Heart right ventricle (tissue), 16 donors: ENCODE measurements at regions not wholly inside any gene's neighbourhood (a gene's known extent, or its start where the extent isn't known, plus 50 kb on each side); places are given as distances from the start of the nearest gene placed in this dataset.
"Not testable (repeated sequence)": the region's sequence is repeated elsewhere in the genome, so short reads cannot be mapped to it uniquely, and the experiment has no call there.

Source experiments
- ATAC-seq, 8 donors: fragments of 200-7000 bp; cut with Tn5 transposase; one replicate each; pipeline ENCODE4 v1.9.1; 2020; ENCODE audit warnings: mild to moderate bottlenecking in 8 of 8, moderate library complexity in 8 of 8, moderate number of reproducible peaks in 1 of 8
- DNase-seq, 2 donors: peaks; one replicate each; pipeline ENCODE4 v3.0.0-alpha.2; 2020
- H3K27ac ChIP-seq, 10 donors: fragments of 200-600 bp; sonication (generic) in 2 of 10; one replicate each; pipeline versions ENCODE4 v1.5.0 to v1.8.0; 2020 to 2022; ENCODE audit warnings: mild to moderate bottlenecking in 3 of 10
- H3K27me3 ChIP-seq, 7 donors: fragments of 200-600 bp; one replicate each; pipeline ENCODE4 v1.8.0; 2021 to 2022; ENCODE audit warnings: mild to moderate bottlenecking in 2 of 7
- H3K36me3 ChIP-seq, 9 donors: fragments of 200-600 bp; sonication (generic) in 1 of 9; one replicate each; pipeline versions ENCODE4 v1.5.0 to v1.8.0; 2020 to 2022; ENCODE audit warnings: mild to moderate bottlenecking in 2 of 9
- H3K4me1 ChIP-seq, 9 donors: fragments of 200-600 bp; sonication (generic) in 1 of 9; one replicate each; pipeline versions ENCODE4 v1.5.0 to v1.8.0; 2020 to 2022; ENCODE audit warnings: mild to moderate bottlenecking in 4 of 9
- H3K4me3 ChIP-seq, 10 donors: fragments of 200-600 bp; sonication (generic) in 2 of 10; one replicate each; pipeline versions ENCODE4 v1.5.0 to v1.8.0; 2020 to 2022; ENCODE audit warnings: mild to moderate bottlenecking in 7 of 10, moderate library complexity in 2 of 10
- H3K9me3 ChIP-seq, 11 donors: fragments of 200-600 bp in 10 of 11; sonication (generic) in 2 of 11; one replicate each; pipeline versions ENCODE4 v1.5.0 to v1.8.0; 2013 to 2022; ENCODE audit warnings: mild to moderate bottlenecking in 2 of 11, control low read depth in 1 of 11, moderate library complexity in 1 of 11
- WGBS, 2 donors: extraction: QIAGEN DNeasy Blood & Tissue Kit; methylation state at CpG; one replicate each; pipeline ENCODE4 v1.1.7; 2013; ENCODE audit warnings: inconsistent platforms in 1 of 2; 5-methylcytosine and 5-hydroxymethylcytosine counted together
- intact Hi-C, 10 donors: fragments of 100-400 bp; cut with DNase I; formaldehyde crosslinking; loops; one replicate each; pipeline versions ENCODE4 v1.11.1 to v1.14.2; 2022
- TF ChIP-seq, protein P1 (sequence below), 9 donors: fragments of 200-600 bp; sonication (generic) in 2 of 9; IDR thresholded peaks; one replicate each; pipeline versions ENCODE4 v1.5.0 to v1.8.0; 2021 to 2022; ENCODE audit warnings: antibody characterized with exemption in 9 of 9, mild to moderate bottlenecking in 5 of 9, moderate library complexity in 1 of 9
- donor health status: Arrhythmogenic right ventricular cardiomyopathy.
- donor health status: ischemic (EF 13 %, LVEDD 7.1; RV severe dilation, severe dysfunction).
- donor health status: healthy with polysubstance abuse.
- donor health status: DM: no; HTN: yes; CAD: no.
- donor health status: DM: no; HTN: no; CAD: no.
- donor health status: ischemic (EF 25% LVEDD 6.9; RV normal size, moderate dysfunction).
- donor health status: ischemic (EF 25% LVEDD 5.7; RV mildly dilated, moderate dysfunction).
- donor health status: healthy.
- donor health status: DM: yes; HTN: yes; CAD: no.
- donor health status: Ischemic cardiomyopathy.
- donor health status: ischemic (EF 35%, LVEDD 5.7; RV mildly dilated, moderate dysfunction).
- donor health status: nonischemic (EF 11% LVEDD 7.7; RV severe dilation, severe dysfunction).
- donor health status: DM: yes; HTN: yes; CAD: no.
- donor health status: PGD.
- donor health status: ischemic (EF 29% LVEDD 5.4; RV normal size, mild dysfunction).
- donor health status: nonischemic (EF 23%, LVEDD 6.1; RV moderate dilation, normal function).

- H3K36me3 ChIP-seq, H3K4me3 ChIP-seq, H3K9me3 ChIP-seq, H3K27ac ChIP-seq, intact Hi-C loops, H3K27me3 ChIP-seq, H3K4me1 ChIP-seq, ATAC-seq, DNase-seq: not testable (repeated sequence)
- WGBS, 2 donors: 65 to 77% methylated on average over 1 of the region's 1 CpG
Measured at GRCh38 chr19:23984911-23985310, 70.2 kb downstream of the ZNF726 start.

GRCh38 chr19:23986623-23987022, 71.9 kb downstream of the ZNF726 start:
- no peak for DNase-seq
- 89 to 94% methylated on average over 1 of the region's 1 CpG for WGBS, 2 donors
- no peak for ATAC-seq
- H3K27ac ChIP-seq: no peak overlapping the region
- no peaks in the 10 kb centered on the region for H3K27me3 ChIP-seq
- H3K4me3 ChIP-seq: no peak overlapping the region
- intact Hi-C loops: no loop called here
- H3K4me1 ChIP-seq: no peaks in the 10 kb centered on the region
- TF ChIP-seq, protein P1, sequence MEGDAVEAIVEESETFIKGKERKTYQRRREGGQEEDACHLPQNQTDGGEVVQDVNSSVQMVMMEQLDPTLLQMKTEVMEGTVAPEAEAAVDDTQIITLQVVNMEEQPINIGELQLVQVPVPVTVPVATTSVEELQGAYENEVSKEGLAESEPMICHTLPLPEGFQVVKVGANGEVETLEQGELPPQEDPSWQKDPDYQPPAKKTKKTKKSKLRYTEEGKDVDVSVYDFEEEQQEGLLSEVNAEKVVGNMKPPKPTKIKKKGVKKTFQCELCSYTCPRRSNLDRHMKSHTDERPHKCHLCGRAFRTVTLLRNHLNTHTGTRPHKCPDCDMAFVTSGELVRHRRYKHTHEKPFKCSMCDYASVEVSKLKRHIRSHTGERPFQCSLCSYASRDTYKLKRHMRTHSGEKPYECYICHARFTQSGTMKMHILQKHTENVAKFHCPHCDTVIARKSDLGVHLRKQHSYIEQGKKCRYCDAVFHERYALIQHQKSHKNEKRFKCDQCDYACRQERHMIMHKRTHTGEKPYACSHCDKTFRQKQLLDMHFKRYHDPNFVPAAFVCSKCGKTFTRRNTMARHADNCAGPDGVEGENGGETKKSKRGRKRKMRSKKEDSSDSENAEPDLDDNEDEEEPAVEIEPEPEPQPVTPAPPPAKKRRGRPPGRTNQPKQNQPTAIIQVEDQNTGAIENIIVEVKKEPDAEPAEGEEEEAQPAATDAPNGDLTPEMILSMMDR (IDR thresholded peaks at IDR 0.05): no peak
- no peaks in the 10 kb centered on the region for H3K36me3 ChIP-seq
- H3K9me3 ChIP-seq: no peaks in the 10 kb centered on the region

DNA sequence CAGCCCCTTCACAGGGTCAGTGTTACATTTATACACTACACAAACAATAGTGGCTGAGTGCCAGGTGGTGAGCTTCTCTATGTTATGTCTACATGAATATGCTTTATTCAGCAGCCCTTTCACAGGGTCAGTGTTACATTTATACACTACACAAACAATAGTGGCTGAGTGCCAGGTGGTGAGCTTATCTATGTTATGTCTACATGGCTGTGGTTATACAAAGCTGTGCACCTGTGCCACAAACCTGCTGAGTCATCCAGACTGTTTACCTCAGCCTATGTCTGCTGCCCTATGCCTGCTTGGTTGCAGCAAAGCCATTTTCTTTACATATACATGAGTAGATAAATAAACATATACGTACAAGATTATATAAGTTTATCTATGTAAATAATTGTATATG, 76.5 kb downstream of the ZNF726 start:
- intact Hi-C loops: no loop called here
- no peaks in the 10 kb centered on the region for H3K36me3 ChIP-seq
- TF ChIP-seq, protein P1 (IDR thresholded peaks at IDR 0.05): no peak
- H3K4me3 ChIP-seq: no peak overlapping the region
- ATAC-seq (no peak), DNase-seq (peak in 1 of 2 donors; percentile 6)
- H3K4me1 ChIP-seq: no peaks in the 10 kb centered on the region
- no peak overlapping the region for H3K27ac ChIP-seq
- peaks cover 0 to 14% (median 0%) of the 10 kb centered on the region in 11 donors for H3K9me3 ChIP-seq
- H3K27me3 ChIP-seq: no peaks in the 10 kb centered on the region
- 82 to 83% methylated on average over 1 of the region's 1 CpG for WGBS, 2 donors

GRCh38 chr19:23992348-23992747, 77.7 kb downstream of the ZNF726 start:
- TF ChIP-seq, protein P1 (IDR thresholded peaks at IDR 0.05): no peak
- Histone ChIP-seq H3K9me3 (peaks cover 0 to 26% (median 0%) of the 10 kb centered on the region in 11 donors), H3K36me3 (no peaks in the 10 kb centered on the region), H3K4me3 (no peak overlapping the region), H3K27ac (no peak overlapping the region), H3K4me1 (no peaks in the 10 kb centered on the region), H3K27me3 (no peaks in the 10 kb centered on the region)
- DNase-seq (no peak), ATAC-seq (no peak)
- intact Hi-C loops: no loop called here
- 81 to 83% methylated on average over 3 of the region's 3 CpGs for WGBS, 2 donors

DNA sequence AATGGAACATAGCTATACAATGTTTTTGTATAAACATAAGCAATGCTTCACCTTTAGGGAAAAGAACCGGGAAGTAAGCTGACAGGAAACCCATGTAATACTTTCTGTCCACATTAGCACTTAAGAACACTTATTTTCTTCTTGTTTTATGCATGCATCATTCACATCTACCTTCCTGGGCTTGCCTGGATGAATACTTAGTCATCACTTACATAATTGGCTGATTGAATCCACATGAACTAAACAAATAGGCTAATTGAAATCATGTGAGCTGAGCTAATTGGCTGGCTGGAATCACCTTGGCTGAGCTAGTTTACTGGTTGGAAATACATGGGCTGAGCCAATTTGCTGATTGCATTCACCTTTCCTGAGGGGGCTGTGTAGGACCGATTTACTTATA, 78.8 kb downstream of the ZNF726 start:
- intact Hi-C loops: no loop called here
- H3K27me3 ChIP-seq: no peaks in the 10 kb centered on the region
- H3K4me3 ChIP-seq: no peak overlapping the region
- no peak overlapping the region for H3K27ac ChIP-seq
- no peaks in the 10 kb centered on the region for H3K36me3 ChIP-seq
- 76 to 82% methylated on average over 2 of the region's 2 CpGs for WGBS, 2 donors
- no peak for DNase-seq
- TF ChIP-seq, protein P1 (IDR thresholded peaks at IDR 0.05): no peak
- ATAC-seq: no peak
- peaks cover 0 to 37% (median 0%) of the 10 kb centered on the region in 11 donors for H3K9me3 ChIP-seq
- no peaks in the 10 kb centered on the region for H3K4me1 ChIP-seq
